HG03159 (cell line): ENCODE measurements at regions not wholly inside any gene's neighbourhood (a gene's known extent, or its start where the extent isn't known, plus 50 kb on each side); places are given as distances from the start of the nearest gene placed in this dataset.
"Not testable (repeated sequence)": the region's sequence is repeated elsewhere in the genome, so short reads cannot be mapped to it uniquely, and the experiment has no call there.

ENCODE experiments used
- ATAC-seq: cut with Tn5 transposase; IDR thresholded peaks from one replicate; pipeline ENCODE4 v1.9.1; 2021; ENCODE audit warnings: mild to moderate bottlenecking, moderate library complexity; ENCODE audit not compliant: unreplicated experiment

- ATAC-seq = peak; percentile 77
Measured at GRCh38 chr7:112982441-112983063, 104.1 kb downstream of the GPR85 start.

GRCh38 chr7:112981966-112982365, 104.7 kb downstream of the GPR85 start:
- peak; percentile 25 for ATAC-seq

GRCh38 chr7:112979055-112979454, 107.6 kb downstream of the GPR85 start:
- ATAC-seq = not testable (repeated sequence)

GRCh38 chr7:112977244-112977955, 109.2 kb downstream of the GPR85 start:
- not testable (repeated sequence) for ATAC-seq

- peak; percentile 83 for ATAC-seq
Measured at GRCh38 chr7:112970771-112971170, 115.9 kb downstream of the GPR85 start.

- no peak for ATAC-seq
Measured at GRCh38 chr7:112969946-112970345, 116.7 kb downstream of the GPR85 start.

DNA sequence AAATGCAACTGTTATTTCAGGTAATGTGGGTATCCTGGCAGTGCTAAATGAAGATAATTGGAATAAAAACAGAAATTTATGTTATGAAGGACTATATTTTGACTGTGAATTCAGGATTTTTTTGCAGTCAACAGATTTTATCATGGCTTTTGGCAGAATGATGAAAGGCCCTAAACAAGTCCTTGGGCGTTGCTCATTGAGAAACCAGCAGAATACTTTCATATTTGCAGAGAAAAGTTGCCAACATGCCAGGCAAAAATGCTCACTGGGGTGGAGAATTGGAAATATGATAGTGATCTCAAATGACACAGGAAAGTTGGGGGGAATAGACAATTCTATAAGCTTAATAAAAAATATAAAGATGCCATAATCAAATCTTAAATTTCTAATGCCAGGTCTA, 121.1 kb downstream of the GPR85 start:
- ATAC-seq = no peak

DNA sequence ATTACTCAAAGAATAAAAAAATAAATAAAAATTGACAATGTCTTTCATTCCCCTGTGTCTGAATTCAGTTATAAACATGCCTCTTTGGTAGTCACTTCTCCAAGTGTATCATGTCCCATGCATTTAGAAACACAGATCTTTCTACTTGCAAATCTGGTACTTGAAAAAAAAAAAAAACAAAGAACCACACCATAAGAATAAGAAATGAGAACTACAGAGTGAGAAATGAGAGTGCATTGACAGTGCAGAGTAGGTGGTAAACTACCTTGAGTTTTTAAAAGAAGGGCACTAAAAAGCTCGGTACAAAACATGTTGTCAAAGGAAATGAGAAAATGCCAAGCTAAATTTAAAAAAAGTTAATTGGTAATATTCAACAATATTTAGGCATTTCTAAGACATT, 123.0 kb downstream of the GPR85 start:
- no peak for ATAC-seq

GRCh38 chr7:112962815-112963214, 123.8 kb downstream of the GPR85 start:
- no peak for ATAC-seq

GRCh38 chr7:112959276-112959675, 127.4 kb downstream of the GPR85 start:
- ATAC-seq = no peak

DNA sequence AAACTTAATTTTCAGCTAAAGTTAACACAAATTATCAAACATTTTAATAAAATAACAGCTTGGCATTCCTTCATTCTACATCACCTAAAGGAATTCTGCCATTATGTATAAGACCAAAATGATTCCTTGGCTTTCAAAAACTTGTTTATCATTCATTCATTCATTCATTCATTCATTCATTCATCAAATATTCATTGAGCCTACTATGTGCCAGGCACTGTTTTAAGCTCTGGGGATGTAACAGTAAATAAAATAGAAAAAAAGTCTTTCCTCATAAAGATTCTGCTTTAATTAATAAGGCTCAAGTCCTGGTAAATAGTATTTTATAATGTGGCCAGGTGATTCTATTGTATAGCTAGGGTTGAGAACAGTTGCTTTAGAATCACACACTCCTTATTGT, 127.9 kb downstream of the GPR85 start:
- no peak for ATAC-seq

DNA sequence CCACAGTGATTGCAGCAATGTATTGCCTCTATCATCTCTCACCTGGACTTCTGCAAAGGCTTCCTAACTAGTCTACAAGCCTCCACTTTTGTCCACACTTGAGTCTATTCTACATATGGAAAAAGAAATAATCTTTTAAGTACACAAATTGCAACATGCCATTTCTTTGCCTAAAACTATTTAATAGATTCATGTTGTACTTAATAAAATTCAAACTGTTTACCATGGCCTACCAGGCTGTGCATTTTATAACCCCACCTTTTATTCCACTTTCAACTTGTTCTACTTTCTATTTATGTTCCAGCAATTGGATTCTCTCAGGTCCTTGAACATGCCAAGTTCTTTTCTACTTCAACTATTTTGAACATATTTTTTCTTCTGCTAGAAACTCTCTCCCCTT, 128.7 kb downstream of the GPR85 start:
- no peak for ATAC-seq

- not testable (repeated sequence) for ATAC-seq
Measured at GRCh38 chr7:112953031-112953430, 133.6 kb downstream of the GPR85 start.

GRCh38 chr7:112951070-112951469, 135.6 kb downstream of the GPR85 start:
- no peak for ATAC-seq

- ATAC-seq = not testable (repeated sequence)
Measured at GRCh38 chr7:112949682-112950081, 136.9 kb downstream of the GPR85 start.

DNA sequence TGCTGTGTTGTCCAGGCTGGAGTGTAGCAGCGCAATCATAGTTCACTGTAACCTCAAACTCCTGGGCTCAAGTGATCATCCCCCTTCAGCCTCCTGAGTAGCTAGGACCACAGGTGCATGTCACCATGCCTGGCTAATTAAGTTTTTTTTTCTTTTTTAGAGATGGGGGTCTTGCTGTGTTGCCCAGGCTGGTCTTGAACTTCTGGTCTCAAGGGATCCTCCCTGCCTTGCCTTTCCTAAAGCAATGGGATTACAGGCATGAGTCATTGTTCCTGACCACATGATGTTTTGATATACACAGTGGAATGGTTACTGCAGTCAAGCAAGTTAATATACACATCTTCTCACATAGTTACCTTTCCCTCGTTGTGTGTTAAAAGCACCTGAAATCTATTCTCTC, 140.3 kb downstream of the GPR85 start:
- ATAC-seq = no peak

DNA sequence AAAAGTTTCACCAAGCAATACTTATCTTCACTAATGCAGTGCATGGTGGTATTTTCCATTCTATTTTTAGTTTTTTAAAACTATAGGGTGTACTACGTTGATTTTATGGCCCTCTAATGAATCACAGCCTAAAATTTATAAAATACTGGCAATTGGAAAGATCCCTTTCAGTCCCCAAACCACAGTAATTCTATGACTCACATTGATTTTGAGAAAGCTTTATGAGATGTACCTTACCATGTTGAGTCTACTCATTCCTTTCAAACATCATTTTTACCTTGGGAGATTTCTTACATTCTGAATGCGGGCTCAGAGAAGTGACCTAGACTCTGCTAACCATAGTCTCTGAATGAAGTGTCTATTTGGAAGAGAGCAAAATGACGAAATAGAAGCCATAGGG, 141.6 kb downstream of the GPR85 start:
- ATAC-seq = no peak

DNA sequence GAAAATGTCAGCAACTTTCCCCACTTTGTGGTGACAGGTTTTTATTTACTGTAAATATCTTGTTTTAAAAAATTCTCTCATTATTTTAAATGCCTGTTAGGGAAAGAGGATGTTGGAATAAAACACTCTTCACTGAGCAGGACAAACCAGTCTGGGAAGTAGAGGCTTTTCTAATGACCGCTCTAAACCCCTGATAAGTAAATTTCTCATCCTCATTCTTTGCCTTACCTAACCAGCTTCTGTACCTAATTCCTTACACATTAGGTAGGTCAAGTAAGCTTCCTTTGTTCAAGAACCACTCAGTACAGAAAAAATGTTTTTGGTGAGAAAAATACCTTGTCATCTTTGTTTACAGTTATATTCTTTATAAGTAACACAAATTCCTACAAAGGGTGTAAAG, 143.6 kb downstream of the GPR85 start:
- ATAC-seq = no peak

DNA sequence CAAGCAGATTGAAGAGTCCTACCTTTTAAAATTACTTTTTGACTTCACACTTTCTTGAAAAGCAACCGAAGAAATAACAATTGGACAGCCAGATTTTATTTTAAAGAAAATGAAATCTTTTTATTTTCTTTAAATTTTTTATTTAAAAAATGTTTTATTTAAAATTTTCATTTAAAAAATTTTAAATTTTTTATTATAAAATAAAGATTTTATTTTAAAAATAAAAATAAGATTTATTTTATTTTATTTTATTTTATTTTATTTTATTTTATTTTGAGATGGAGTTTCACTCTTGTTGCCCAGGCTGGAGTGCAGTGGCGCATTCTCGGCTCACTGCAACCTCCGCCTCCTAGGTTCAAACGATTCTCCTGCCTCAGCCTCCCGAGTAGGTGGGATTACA, 144.5 kb downstream of the GPR85 start:
- ATAC-seq = not testable (repeated sequence)

DNA sequence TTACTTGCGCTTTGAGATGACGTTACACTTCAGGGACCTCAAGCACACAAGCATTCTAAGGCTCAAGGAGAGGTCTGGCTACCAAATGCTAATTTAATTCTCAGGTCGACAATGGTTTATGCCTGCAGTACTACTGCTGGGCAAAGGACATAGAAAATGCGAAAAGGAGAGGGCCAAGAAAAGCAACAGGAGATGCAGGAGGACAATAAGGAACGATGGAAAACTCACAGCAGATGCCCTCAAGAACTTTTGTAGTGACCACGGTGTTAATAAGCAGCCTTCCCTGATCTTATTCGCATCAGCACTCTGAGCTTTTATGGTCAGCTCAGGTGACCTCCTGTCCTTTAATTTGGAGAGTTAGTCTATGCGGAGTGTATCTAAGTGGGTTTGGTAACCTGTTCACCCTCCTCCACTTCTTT, 146.3 kb downstream of the GPR85 start:
- ATAC-seq = peak; percentile 54

DNA sequence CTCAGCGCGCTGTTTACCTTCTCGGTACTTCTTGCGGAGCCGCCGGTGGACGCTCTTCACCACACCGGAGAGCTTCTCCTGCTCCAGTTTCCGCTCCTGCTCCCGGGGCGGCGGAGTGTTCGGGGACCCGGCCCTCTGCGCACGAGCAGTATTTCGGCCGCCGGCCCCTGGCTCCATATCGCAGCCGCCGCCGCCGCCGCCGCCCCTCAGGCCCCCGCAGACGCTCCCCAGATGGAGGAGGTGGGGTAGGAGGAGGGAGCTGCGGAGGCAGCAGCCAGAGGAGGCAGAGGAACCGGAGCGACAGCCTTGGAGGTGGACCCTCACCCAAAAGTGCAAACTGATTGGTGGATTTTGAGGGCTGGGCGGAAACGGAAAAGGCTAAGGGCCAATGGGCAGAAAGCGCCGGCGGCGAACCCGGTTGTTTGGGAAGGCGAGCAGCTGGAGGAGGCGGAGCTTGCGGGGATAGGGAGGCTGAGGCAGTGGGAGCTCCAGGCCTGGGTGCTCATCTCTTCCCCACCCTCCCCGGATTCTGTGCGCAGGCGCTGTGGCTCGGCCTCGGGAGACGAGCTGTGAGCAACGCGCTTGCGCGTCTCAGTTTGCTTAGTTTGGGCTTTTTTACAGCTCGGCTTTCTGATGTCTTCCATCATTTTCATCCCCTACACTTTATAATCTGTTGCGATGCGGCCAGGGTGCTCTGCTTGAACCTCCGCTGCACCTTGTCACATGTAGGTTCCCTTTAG, 146.9 kb downstream of the GPR85 start:
- peak; percentile 96 for ATAC-seq
